Upper lobe of right lung (tissue), 1 donor: ENCODE measurements at regions not wholly inside any gene's neighbourhood (a gene's known extent, or its start where the extent isn't known, plus 50 kb on each side); places are given as distances from the start of the nearest gene placed in this dataset.

Experiments used
- ATAC-seq: fragments of 200-7000 bp; cut with Tn5 transposase; one replicate; pipeline ENCODE4 v1.9.1; 2020; ENCODE audit warnings: mild to moderate bottlenecking, moderate library complexity
- DNase-seq: peaks from one replicate; pipeline ENCODE4 v3.0.0-alpha.2; 2020
- H3K27ac ChIP-seq: fragments of 200-600 bp; one replicate; pipeline ENCODE4 v1.8.0; 2022
- H3K27me3 ChIP-seq: fragments of 200-600 bp; one replicate; pipeline ENCODE4 v1.8.0; 2022; ENCODE audit warnings: mild to moderate bottlenecking
- H3K36me3 ChIP-seq: fragments of 200-600 bp; one replicate; pipeline ENCODE4 v1.8.0; 2022
- H3K4me1 ChIP-seq: fragments of 200-600 bp; one replicate; pipeline ENCODE4 v1.8.0; 2022
- H3K4me3 ChIP-seq: fragments of 200-600 bp; one replicate; pipeline ENCODE4 v1.8.0; 2022; ENCODE audit warnings: mild to moderate bottlenecking
- H3K9me3 ChIP-seq: fragments of 200-600 bp; one replicate; pipeline ENCODE4 v1.8.0; 2022
- intact Hi-C: fragments of 100-400 bp; cut with DNase I; formaldehyde crosslinking; loops from one replicate; pipeline ENCODE4 v1.11.0; 2022
- TF ChIP-seq, protein P1 (sequence below): fragments of 200-600 bp; IDR thresholded peaks from one replicate; pipeline ENCODE4 v1.8.0; 2022; ENCODE audit warnings: antibody characterized with exemption
- donor health status: DM: no; HTN: yes; CAD: no; lungs with severe emphysema.

- no peak overlapping the region for H3K4me3 ChIP-seq
- TF ChIP-seq, protein P1, sequence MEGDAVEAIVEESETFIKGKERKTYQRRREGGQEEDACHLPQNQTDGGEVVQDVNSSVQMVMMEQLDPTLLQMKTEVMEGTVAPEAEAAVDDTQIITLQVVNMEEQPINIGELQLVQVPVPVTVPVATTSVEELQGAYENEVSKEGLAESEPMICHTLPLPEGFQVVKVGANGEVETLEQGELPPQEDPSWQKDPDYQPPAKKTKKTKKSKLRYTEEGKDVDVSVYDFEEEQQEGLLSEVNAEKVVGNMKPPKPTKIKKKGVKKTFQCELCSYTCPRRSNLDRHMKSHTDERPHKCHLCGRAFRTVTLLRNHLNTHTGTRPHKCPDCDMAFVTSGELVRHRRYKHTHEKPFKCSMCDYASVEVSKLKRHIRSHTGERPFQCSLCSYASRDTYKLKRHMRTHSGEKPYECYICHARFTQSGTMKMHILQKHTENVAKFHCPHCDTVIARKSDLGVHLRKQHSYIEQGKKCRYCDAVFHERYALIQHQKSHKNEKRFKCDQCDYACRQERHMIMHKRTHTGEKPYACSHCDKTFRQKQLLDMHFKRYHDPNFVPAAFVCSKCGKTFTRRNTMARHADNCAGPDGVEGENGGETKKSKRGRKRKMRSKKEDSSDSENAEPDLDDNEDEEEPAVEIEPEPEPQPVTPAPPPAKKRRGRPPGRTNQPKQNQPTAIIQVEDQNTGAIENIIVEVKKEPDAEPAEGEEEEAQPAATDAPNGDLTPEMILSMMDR: peak; percentile 68
- DNase-seq (peak; percentile 63), ATAC-seq (peak; percentile 56)
- no peaks in the 10 kb centered on the region for H3K36me3 ChIP-seq
- no peaks in the 10 kb centered on the region for H3K4me1 ChIP-seq
- intact Hi-C loops: no loop called here
- H3K9me3 ChIP-seq: no peaks in the 10 kb centered on the region
- no peak overlapping the region for H3K27ac ChIP-seq
- H3K27me3 ChIP-seq: peaks cover 4% of the 10 kb centered on the region
These were observed 349.0 kb upstream of the PKDCC start for GRCh38 chr2:41698678-41699422.

DNA sequence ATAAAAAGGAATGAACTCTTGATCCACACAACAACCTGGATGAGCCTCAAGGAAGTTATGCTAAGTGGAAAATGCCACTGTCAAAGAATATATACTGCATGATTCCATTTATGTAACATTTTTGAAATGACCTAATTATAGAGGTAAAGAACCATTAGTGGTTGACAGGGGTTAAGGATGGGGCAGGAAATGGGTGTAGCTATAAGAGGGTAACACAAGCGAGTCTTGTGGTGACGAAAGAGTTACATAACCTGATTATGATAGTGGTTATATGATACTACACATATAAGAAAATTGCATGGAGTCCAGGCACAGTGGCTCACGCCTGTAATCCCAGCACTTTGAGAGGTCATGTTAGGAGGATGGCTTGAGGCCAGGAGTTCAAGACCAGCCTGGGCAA, 346.6 kb upstream of the PKDCC start:
- TF ChIP-seq, protein P1: no peak
- DNase-seq (no peak), ATAC-seq (no peak)
- no peaks in the 10 kb centered on the region for H3K9me3 ChIP-seq
- no peak overlapping the region for H3K27ac ChIP-seq
- H3K4me1 ChIP-seq: no peaks in the 10 kb centered on the region
- H3K36me3 ChIP-seq: no peaks in the 10 kb centered on the region
- intact Hi-C loops: no loop called here
- no peak overlapping the region for H3K4me3 ChIP-seq
- H3K27me3 ChIP-seq: peaks cover 4% of the 10 kb centered on the region

- TF ChIP-seq, protein P1: no peak
- H3K4me3 ChIP-seq: no peak overlapping the region
- DNase-seq: no peak
- H3K27ac ChIP-seq: no peak overlapping the region
- peaks cover 4% of the 10 kb centered on the region for H3K27me3 ChIP-seq
- H3K4me1 ChIP-seq: no peaks in the 10 kb centered on the region
- no peaks in the 10 kb centered on the region for H3K9me3 ChIP-seq
- intact Hi-C loops: no loop called here
- ATAC-seq: no peak
- H3K36me3 ChIP-seq: no peaks in the 10 kb centered on the region
These were observed 344.7 kb upstream of the PKDCC start for GRCh38 chr2:41703123-41703522.

DNA sequence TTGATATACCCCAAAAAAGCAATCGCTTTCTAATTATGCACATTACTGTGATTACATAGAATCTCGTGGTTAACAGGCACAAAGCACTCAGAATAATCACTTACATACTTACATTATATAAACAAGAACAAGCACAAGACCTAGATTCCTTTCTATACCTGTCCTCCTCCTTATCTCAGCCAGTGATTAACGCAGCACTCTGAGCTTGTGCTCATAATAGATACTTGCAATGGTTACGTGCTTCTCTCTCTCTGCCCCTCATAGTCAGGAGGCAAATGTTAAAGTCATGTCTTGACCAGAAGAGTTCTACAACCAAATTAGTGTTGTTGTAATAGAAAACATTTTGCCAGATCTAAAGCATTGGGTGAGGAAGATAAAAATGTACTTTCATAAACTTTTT, 342.2 kb upstream of the PKDCC start:
- no peak for ATAC-seq
- Histone ChIP-seq H3K36me3 (no peaks in the 10 kb centered on the region), H3K27me3 (no peaks in the 10 kb centered on the region), H3K4me1 (no peaks in the 10 kb centered on the region), H3K9me3 (no peaks in the 10 kb centered on the region), H3K27ac (no peak overlapping the region), H3K4me3 (no peak overlapping the region)
- TF ChIP-seq, protein P1: no peak
- DNase-seq: no peak
- intact Hi-C loops: no loop called here

DNA sequence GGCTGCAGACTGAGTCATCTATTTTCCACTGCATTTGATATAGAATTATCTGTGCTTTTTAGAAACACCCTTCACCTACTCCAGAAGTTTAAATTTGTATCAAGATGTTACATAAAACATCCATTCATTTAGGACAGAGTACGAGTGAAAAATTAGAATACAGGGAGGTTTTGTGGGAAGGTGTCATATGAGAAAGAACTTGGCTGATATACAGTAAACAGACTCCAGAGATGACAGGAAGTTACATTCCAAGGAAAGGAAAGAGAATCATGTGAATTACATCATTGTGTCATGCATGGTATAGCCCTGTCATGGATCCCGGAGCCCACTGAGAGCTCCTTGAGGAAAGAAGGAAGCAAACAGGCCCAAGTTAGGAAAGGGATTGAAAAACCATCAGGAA, 341.5 kb upstream of the PKDCC start:
- Histone ChIP-seq H3K4me3 (no peak overlapping the region), H3K4me1 (no peaks in the 10 kb centered on the region), H3K27ac (no peak overlapping the region), H3K36me3 (no peaks in the 10 kb centered on the region), H3K27me3 (no peaks in the 10 kb centered on the region), H3K9me3 (no peaks in the 10 kb centered on the region)
- intact Hi-C loops: no loop called here
- DNase-seq (no peak), ATAC-seq (no peak)
- TF ChIP-seq, protein P1: no peak
